ENCODE measurements at regions not wholly inside any gene's neighbourhood (a gene's known extent, or its start where the extent isn't known, plus 50 kb on each side); places are given as distances from the start of the nearest gene placed in this dataset.

DNA sequence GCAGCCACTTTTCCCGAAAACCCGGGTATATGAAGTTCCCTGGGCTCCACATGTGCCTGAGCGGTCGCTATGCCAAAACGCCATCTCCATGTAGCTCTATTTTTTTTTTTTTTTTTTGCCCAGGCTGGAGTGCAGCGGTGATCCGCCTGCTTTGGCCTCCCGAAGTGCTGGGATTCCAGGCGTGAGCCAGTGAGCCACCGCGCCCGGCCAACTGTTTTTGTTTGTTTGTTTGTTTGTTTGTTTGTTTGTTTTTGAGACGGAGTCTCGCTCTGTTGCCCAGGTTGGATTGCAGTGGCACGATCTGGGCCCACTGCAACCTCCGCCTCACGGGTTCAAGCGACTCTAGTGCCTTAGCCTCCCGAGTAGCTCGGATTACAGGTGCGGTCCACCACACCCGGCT lies 237.5 kb upstream of the IRAK1BP1 start:
- Histone ChIP-seq H3F3A (replicated peaks; ENCODE audit: insufficient read depth) (no peaks in the 10 kb centered on the region), H3K4me1 (ENCODE audit: control insufficient read depth in 1 of 2, insufficient read depth in 2 of 2, low read depth in 1 of 2, low read length in 1 of 2) (no peaks in the 10 kb centered on the region), H3K9me2 (0 out of 2 replicates have a peak, but pooled peaks cover 3% of the 10 kb centered on the region), H3K4me2 (no peak overlapping the region), H3K27ac (ENCODE audit: low read depth in 2 of 2, low read length in 1 of 2) (no peak overlapping the region), H2AFZ (ENCODE audit: low read depth) (no peak overlapping the region), H3K4me3 (ENCODE audit: low read depth in 2 of 2, low read length in 1 of 2) (no peak overlapping the region), H3K9me3 (no peaks in the 10 kb centered on the region), H3K79me2 (ENCODE audit: insufficient read depth) (no peaks in the 10 kb centered on the region), H3K9ac (no peak overlapping the region), H3K36me3 (replicated peaks in 1 of 2; ENCODE audit: control insufficient read depth in 1 of 2, insufficient read depth in 2 of 2, low read length in 1 of 2) (no peaks in the 10 kb centered on the region), H3K27me3 (ENCODE audit: insufficient read depth) (no peaks in the 10 kb centered on the region), H4K20me1 (ENCODE audit: insufficient read depth) (no peaks in the 10 kb centered on the region)
- DNase-seq: no peak
- TF ChIP-seq RCOR1 (IDR thresholded peaks at IDR 0.05; ENCODE audit: low read length): no peak
- TF ChIP-seq, protein P1, sequence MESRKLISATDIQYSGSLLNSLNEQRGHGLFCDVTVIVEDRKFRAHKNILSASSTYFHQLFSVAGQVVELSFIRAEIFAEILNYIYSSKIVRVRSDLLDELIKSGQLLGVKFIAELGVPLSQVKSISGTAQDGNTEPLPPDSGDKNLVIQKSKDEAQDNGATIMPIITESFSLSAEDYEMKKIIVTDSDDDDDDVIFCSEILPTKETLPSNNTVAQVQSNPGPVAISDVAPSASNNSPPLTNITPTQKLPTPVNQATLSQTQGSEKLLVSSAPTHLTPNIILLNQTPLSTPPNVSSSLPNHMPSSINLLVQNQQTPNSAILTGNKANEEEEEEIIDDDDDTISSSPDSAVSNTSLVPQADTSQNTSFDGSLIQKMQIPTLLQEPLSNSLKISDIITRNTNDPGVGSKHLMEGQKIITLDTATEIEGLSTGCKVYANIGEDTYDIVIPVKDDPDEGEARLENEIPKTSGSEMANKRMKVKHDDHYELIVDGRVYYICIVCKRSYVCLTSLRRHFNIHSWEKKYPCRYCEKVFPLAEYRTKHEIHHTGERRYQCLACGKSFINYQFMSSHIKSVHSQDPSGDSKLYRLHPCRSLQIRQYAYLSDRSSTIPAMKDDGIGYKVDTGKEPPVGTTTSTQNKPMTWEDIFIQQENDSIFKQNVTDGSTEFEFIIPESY (IDR thresholded peaks at IDR 0.05; ENCODE audit: borderline replicate concordance, low read depth): no peak
- TF ChIP-seq ELF1 (IDR thresholded peaks at IDR 0.05): no peak
- no peak for TF ChIP-seq GATA2 (CRISPR knock-in tag; IDR thresholded peaks at IDR 0.05)
- TF ChIP-seq TEAD4 (IDR thresholded peaks at IDR 0.05; ENCODE audit: borderline replicate concordance, insufficient read depth): no peak
- TF ChIP-seq SIN3A (IDR thresholded peaks at IDR 0.05; ENCODE audit: borderline replicate concordance, low read depth, low read length): no peak
- TF ChIP-seq, protein P2, sequence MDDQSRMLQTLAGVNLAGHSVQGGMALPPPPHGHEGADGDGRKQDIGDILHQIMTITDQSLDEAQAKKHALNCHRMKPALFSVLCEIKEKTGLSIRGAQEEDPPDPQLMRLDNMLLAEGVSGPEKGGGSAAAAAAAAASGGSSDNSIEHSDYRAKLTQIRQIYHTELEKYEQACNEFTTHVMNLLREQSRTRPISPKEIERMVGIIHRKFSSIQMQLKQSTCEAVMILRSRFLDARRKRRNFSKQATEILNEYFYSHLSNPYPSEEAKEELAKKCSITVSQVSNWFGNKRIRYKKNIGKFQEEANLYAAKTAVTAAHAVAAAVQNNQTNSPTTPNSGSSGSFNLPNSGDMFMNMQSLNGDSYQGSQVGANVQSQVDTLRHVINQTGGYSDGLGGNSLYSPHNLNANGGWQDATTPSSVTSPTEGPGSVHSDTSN (IDR thresholded peaks at IDR 0.05): no peak
- no peak for TF ChIP-seq RAD21 (IDR thresholded peaks at IDR 0.05; ENCODE audit: low read length)
- no peak for TF ChIP-seq TAF1 (IDR thresholded peaks at IDR 0.05; ENCODE audit: borderline replicate concordance, low read depth, low read length)
- TF ChIP-seq CHD2 (IDR thresholded peaks at IDR 0.05; ENCODE audit: low read length, partially characterized antibody): no peak
- TF ChIP-seq, protein P3, sequence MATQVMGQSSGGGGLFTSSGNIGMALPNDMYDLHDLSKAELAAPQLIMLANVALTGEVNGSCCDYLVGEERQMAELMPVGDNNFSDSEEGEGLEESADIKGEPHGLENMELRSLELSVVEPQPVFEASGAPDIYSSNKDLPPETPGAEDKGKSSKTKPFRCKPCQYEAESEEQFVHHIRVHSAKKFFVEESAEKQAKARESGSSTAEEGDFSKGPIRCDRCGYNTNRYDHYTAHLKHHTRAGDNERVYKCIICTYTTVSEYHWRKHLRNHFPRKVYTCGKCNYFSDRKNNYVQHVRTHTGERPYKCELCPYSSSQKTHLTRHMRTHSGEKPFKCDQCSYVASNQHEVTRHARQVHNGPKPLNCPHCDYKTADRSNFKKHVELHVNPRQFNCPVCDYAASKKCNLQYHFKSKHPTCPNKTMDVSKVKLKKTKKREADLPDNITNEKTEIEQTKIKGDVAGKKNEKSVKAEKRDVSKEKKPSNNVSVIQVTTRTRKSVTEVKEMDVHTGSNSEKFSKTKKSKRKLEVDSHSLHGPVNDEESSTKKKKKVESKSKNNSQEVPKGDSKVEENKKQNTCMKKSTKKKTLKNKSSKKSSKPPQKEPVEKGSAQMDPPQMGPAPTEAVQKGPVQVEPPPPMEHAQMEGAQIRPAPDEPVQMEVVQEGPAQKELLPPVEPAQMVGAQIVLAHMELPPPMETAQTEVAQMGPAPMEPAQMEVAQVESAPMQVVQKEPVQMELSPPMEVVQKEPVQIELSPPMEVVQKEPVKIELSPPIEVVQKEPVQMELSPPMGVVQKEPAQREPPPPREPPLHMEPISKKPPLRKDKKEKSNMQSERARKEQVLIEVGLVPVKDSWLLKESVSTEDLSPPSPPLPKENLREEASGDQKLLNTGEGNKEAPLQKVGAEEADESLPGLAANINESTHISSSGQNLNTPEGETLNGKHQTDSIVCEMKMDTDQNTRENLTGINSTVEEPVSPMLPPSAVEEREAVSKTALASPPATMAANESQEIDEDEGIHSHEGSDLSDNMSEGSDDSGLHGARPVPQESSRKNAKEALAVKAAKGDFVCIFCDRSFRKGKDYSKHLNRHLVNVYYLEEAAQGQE (IDR thresholded peaks at IDR 0.05; ENCODE audit: low read depth, low read length): no peak
- TF ChIP-seq SMC3 (IDR thresholded peaks at IDR 0.05; ENCODE audit: low read depth, low read length): no peak
- TF ChIP-seq FOSL2 (IDR thresholded peaks at IDR 0.05; ENCODE audit: borderline replicate concordance, low read depth): no peak
- no peak for TF ChIP-seq TCF12 (IDR thresholded peaks at IDR 0.05)
- no peak for TF ChIP-seq NRF1 (IDR thresholded peaks at IDR 0.05; ENCODE audit: low read depth, low read length)
- TF ChIP-seq, protein P4, sequence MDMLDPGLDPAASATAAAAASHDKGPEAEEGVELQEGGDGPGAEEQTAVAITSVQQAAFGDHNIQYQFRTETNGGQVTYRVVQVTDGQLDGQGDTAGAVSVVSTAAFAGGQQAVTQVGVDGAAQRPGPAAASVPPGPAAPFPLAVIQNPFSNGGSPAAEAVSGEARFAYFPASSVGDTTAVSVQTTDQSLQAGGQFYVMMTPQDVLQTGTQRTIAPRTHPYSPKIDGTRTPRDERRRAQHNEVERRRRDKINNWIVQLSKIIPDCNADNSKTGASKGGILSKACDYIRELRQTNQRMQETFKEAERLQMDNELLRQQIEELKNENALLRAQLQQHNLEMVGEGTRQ (IDR thresholded peaks at IDR 0.05; ENCODE audit: borderline replicate concordance, low read depth, low read length): no peak
- TF ChIP-seq, protein P5, sequence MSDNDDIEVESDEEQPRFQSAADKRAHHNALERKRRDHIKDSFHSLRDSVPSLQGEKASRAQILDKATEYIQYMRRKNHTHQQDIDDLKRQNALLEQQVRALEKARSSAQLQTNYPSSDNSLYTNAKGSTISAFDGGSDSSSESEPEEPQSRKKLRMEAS (IDR thresholded peaks at IDR 0.05; ENCODE audit: low read depth): no peak
- no peak for TF ChIP-seq YY1 (IDR thresholded peaks at IDR 0.05; ENCODE audit: low read depth)
- ChIA-PET POLR2A (no interaction called here), CTCF (no interaction called here)
- WGBS (ENCODE audit: low lambda C conversion rate): 82% methylated on average over 22 of the region's 22 CpGs
